ENCODE measurements at regions not wholly inside any gene's neighbourhood (a gene's known extent, or its start where the extent isn't known, plus 50 kb on each side); places are given as distances from the start of the nearest gene placed in this dataset.
A peak's percentile ranks its signal among the peaks of the same experiment; 100 is the strongest.

DNA sequence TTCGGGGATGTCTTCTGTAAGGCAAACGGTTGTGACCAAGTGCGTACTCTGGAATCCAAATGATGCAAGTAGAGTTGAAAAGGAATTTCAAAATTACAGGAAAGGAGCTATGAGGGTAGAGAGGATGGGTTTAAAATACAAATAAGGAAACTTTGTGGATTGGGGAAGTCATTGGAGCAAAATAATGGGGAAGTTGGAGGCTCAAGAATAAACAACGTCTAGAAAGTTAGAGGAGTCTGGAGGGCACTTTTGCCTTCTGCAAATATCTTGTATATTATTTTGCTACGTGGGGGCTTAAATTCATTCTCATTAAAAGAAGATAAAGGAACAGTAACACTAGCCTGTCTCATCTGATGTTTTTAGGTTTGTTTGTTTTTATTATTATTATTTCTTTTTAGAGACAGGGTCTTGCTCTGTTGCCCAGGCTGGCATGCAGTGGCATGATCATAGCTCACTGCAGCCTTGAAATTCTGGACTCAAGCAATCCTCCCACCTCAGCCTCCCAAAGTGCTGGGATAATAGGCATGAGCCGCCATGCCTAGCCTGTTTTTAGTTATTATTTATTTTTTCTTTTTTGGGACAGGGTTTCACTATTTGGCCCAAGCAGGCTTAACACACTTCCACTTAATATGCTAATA is 55.0 kb upstream of the TNFAIP3 start:
- no peaks in the 10 kb centered on the region for H3K27me3 ChIP-seq (ENCODE audit: control insufficient read depth, insufficient read depth, low read length)
- intact Hi-C loops (cut with micrococcal nuclease): no loop called here
- no peak overlapping the region; the same call in 1 of the 2 replicates for H3K56ac ChIP-seq (ENCODE audit: extremely low read depth, insufficient read depth, low read length)
- H3K36me3 ChIP-seq (ENCODE audit: control insufficient read depth, insufficient read depth, low read length): no peaks in the 10 kb centered on the region
- H2BK120ac ChIP-seq (ENCODE audit: low read depth, low read length): peak overlapping the region; percentile 11
- peak overlapping the region; percentile 61; the same call in 1 of the 2 replicates for H4K91ac ChIP-seq (ENCODE audit: insufficient read depth, low read depth, low read length)
- no peak overlapping the region for H3K4me3 ChIP-seq (ENCODE audit: insufficient read depth, low read depth, low read length)
- H2BK20ac ChIP-seq (ENCODE audit: low read depth, low read length): peak overlapping the region; percentile 73; the same call in 1 of the 2 replicates
- H3K23ac ChIP-seq (ENCODE audit: low read depth, low read length): peak overlapping the region; percentile 41; the same call in 1 of the 2 replicates
- H4K5ac ChIP-seq (ENCODE audit: low read depth, low read length): peak overlapping the region; percentile 74; the same call in 1 of the 2 replicates
- ATAC-seq (ENCODE audit: low read depth): no peak
- TF ChIP-seq POLR2A (IDR thresholded peaks at IDR 0.05; ENCODE audit: low read depth, low read length): no peak
- no TSS peak for BruUV-seq (replicated peaks)
- H3K4ac ChIP-seq (ENCODE audit: low read depth, low read length): peak overlapping the region; percentile 47; the same call in 1 of the 2 replicates
- no peaks in the 10 kb centered on the region for H4K20me1 ChIP-seq (ENCODE audit: insufficient read depth, low read length)
- no peak for DNase-seq
- peak overlapping the region; percentile 75; the same call in 1 of the 2 replicates for H3K18ac ChIP-seq (ENCODE audit: low read depth, low read length)
- H3K9ac ChIP-seq (ENCODE audit: low read depth, low read length): peak overlapping the region; percentile 7; the same call in 1 of the 2 replicates
- peak overlapping the region; percentile 75 for H2BK5ac ChIP-seq (ENCODE audit: low read depth, low read length, poor library complexity, severe bottlenecking)
- no peaks in the 10 kb centered on the region for H3K9me3 ChIP-seq (ENCODE audit: control insufficient read depth, insufficient read depth, low read length)
- dilution Hi-C loops (cut with HindIII; ENCODE audit: low sequenced_read_pairs, unreplicated experiment): no loop called here
- no peak overlapping the region; the same call in 1 of the 2 replicates for H3K27ac ChIP-seq (ENCODE audit: insufficient read depth, low read length)
- in situ Hi-C loops (cut with MboI; ENCODE audit: low sequenced_read_pairs): no loop called here
- H3K79me1 ChIP-seq (ENCODE audit: low read depth in 1 of 2, low read length in 2 of 2): no peaks in the 10 kb centered on the region
- no peak overlapping the region; the same call in 1 of the 2 replicates for H2AK5ac ChIP-seq (ENCODE audit: low read depth, low read length)
- CTCF ChIA-PET: interaction anchor here (0.8 kb wide), 2 partner anchors 12 to 13 kb away, joined by 3 read pairs; no protein-coding TSS in a partner anchor
- H4K8ac ChIP-seq (ENCODE audit: low read depth in 2 of 2, low read length in 2 of 2): peak overlapping the region; percentile 19 to 81
- peak overlapping the region; percentile 61 for H2AFZ ChIP-seq (replicated peaks; ENCODE audit: low read length, poor library complexity)
- H3K14ac ChIP-seq (replicated peaks; ENCODE audit: low read depth, low read length): peak overlapping the region; percentile 79
- peak overlapping the region; percentile 0; the same call in 2 of the 3 replicates for H2BK15ac ChIP-seq (ENCODE audit: low read depth, low read length)
- H3K4me1 ChIP-seq (ENCODE audit: control insufficient read depth, insufficient read depth, low read length): peaks cover 8% of the 10 kb centered on the region; the same call in 1 of the 2 replicates
- H3K9me1 ChIP-seq (ENCODE audit: insufficient read depth, low read length): peaks cover 6% of the 10 kb centered on the region
- POLR2A ChIA-PET (ENCODE audit: unreplicated experiment): no interaction called here
- H3K4me2 ChIP-seq (ENCODE audit: low read depth, low read length): no peak overlapping the region; the same call in 1 of the 2 replicates
- H2AK9ac ChIP-seq (replicated peaks; ENCODE audit: low read depth, low read length, poor library complexity): no peak overlapping the region
- 64% methylated on average over 3 of the region's 6 CpGs; no CpG with 5 or more reads in 1 of the 2 experiments for WGBS, 2 experiments (ENCODE audit: extremely low coverage in 2 of 2, insufficient read length in 1 of 2)
